ENCODE measurements at regions not wholly inside any gene's neighbourhood (a gene's known extent, or its start where the extent isn't known, plus 50 kb on each side); places are given as distances from the start of the nearest gene placed in this dataset.

DNA sequence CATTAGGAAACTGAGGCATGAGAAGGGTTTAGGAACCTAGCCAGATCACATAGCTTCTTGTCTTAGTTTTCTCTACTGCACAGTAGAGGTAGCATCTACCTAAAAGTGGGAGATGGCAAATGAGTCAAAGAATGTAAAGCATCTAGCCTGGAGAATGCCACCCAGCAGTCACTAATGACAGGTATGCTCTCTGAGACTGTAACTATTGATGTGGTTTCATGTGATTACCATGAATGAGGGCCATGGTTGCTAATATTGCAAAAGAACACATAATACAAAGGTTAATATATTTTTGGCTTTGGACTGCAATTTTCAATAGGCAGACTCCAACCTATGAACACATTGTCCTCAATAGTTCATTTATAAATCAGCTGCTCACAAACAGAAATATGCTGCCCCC lies 389.9 kb downstream of the GRIN2B start:
- ChIA-PET POLR2A (no interaction called here), CTCF (interaction anchor here (1.0 to 1.7 kb wide), 3 partner anchors 12 to 41 kb away, joined by 3 to 6 read pairs (median 4); no protein-coding TSS in a partner anchor)
- DNase-seq (ENCODE audit: extremely low spot score), result no peak
- TF ChIP-seq, protein P1, sequence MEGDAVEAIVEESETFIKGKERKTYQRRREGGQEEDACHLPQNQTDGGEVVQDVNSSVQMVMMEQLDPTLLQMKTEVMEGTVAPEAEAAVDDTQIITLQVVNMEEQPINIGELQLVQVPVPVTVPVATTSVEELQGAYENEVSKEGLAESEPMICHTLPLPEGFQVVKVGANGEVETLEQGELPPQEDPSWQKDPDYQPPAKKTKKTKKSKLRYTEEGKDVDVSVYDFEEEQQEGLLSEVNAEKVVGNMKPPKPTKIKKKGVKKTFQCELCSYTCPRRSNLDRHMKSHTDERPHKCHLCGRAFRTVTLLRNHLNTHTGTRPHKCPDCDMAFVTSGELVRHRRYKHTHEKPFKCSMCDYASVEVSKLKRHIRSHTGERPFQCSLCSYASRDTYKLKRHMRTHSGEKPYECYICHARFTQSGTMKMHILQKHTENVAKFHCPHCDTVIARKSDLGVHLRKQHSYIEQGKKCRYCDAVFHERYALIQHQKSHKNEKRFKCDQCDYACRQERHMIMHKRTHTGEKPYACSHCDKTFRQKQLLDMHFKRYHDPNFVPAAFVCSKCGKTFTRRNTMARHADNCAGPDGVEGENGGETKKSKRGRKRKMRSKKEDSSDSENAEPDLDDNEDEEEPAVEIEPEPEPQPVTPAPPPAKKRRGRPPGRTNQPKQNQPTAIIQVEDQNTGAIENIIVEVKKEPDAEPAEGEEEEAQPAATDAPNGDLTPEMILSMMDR (IDR thresholded peaks at IDR 0.05; ENCODE audit: control extremely low read depth, extremely low read depth, low read depth, missing control alignments), result no peak

DNA sequence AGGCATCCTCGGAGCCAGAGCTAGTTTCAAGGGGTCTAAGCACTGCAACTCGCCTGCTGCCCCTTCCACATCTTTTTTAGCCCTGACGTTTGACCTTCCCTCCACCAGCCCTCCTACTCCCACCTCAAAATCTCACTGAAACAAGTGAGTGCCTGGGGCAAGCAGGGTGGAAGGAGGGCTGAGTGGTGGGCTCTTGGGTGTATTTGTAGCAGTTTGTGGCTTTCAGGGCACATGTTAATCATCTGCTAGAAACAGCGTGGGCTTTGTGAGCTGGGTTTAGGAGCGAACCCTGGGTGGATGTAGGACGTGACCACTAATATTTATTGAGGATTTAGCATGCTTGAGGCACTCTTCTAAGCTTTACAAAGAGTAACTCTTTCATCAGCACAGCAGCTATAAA lies 390.3 kb downstream of the GRIN2B start:
- TF ChIP-seq, protein P1 (IDR thresholded peaks at IDR 0.05; ENCODE audit: control extremely low read depth, extremely low read depth, low read depth, missing control alignments), result no peak
- CTCF ChIA-PET, result interaction anchor here (1.4 to 1.7 kb wide), 2 partner anchors 17 to 41 kb away, joined by 3 to 6 read pairs; no protein-coding TSS in a partner anchor
- DNase-seq (ENCODE audit: extremely low spot score), result no peak
- POLR2A ChIA-PET, result no interaction called here

DNA sequence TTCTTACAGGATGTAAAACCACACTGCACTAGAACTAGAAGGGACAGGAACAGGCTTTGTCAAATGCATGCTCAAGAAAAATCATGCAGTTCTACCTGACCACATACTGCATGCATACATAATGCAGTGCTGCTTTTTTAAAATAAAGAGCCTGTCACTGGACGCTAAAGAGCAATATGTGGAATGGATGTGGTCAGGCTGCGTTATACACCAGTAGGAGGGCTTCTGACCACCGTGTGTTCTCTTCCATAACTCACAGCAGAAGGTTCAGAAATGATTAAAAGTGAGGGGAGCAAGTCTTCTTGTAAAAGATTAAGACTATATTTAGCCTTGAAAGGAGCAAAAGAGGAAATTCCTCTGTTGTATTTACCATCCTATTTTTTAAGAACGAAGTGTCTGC lies 392.0 kb downstream of the EMP1 start:
- ChIA-PET POLR2A (no interaction called here), CTCF (interaction anchor here (1.0 to 1.9 kb wide), 2 partner anchors 9 to 13 kb away, joined by 3 to 6 read pairs; no protein-coding TSS in a partner anchor)
- DNase-seq (ENCODE audit: extremely low spot score), result no peak
- TF ChIP-seq, protein P1 (IDR thresholded peaks at IDR 0.05; ENCODE audit: control extremely low read depth, extremely low read depth, low read depth, missing control alignments), result no peak

DNA sequence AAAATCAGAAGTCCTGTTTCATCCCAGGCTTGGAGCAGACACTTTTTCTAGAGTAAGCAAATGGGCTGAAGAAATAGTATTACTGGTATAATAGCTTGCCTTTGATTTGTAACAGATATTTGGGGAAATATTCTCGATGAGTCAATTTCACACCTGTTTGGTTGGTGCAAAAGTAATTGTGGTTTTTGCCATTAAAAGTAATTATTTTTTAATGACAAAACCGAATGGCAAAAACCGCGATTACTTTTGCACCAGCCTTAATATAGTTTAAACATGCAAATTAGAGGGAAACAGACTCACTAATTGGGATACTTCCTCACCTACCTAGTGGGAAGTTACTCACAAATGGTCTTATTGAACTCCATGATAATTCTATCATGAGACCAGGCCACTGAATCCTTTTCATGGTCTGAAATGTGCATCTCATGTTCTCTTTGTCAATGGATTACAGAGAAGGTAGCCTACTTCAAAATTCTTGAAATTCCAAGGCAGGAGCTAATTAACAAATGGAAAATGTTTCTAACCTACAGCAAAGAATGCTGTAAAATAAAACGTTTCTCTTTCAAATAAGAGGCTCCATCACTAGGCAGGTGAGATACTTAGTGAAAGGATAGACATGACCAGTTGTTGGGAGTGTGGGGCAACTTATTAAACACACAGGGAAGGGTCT lies 391.3 kb downstream of the EMP1 start:
- TF ChIP-seq, protein P1 (IDR thresholded peaks at IDR 0.05; ENCODE audit: control extremely low read depth, extremely low read depth, low read depth, missing control alignments), result no peak
- CTCF ChIA-PET, result interaction anchor here (1.0 kb wide), 1 partner anchor 9 kb away, joined by 3 read pairs; no protein-coding TSS in a partner anchor

DNA sequence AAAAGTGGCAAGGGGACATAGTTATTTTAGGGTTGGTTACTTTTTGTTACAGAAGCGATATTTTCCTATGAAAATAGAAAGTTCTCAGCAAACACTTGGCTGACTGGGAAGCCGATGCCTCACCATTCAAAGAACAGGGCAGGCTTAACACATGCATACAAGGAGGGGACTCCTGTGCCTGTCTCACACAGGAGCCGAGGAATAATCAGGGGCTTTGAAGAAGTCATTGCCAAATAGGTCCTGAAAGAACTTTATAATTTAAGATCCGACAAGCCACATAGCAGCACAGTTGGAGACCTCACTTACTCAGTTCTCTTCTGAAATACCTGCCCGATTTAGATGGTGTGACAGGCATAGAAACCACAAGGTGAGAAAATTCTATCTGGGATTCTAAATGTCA lies 389.8 kb downstream of the EMP1 start:
- TF ChIP-seq, protein P1 (IDR thresholded peaks at IDR 0.05; ENCODE audit: control extremely low read depth, extremely low read depth, low read depth, missing control alignments), result no peak
- ChIA-PET POLR2A (no interaction called here), CTCF (no interaction called here)
- no peak for DNase-seq (ENCODE audit: extremely low spot score)

More for the DNA sequence above, 391.3 kb downstream of the EMP1 start:
- no peak for DNase-seq (ENCODE audit: extremely low spot score)
- POLR2A ChIA-PET, result no interaction called here

DNA sequence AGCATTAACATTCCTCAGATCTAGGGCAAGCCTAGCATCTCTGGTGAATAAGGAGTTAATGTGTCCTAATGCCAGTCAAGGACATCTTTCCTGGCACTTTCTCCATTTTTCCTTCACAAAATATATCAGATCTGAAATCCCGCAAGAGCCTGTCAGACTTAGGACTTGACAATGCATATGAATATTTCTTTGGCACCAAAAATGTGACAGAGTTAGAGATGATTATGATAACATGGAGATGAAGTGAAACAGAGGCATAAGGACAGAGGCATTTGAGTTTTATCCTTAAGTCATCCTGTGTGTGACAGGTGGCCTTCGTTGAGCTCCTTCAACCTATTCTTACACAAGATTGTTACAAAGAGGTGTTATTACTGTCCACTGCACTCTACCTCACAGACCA lies 388.0 kb downstream of the EMP1 start:
- DNase-seq (ENCODE audit: extremely low spot score), result no peak
- ChIA-PET CTCF (no interaction called here), POLR2A (no interaction called here)
- TF ChIP-seq, protein P1 (IDR thresholded peaks at IDR 0.05; ENCODE audit: control extremely low read depth, extremely low read depth, low read depth, missing control alignments), result no peak

Data from GM10248 (cell line).